ENCODE measurements at regions not wholly inside any gene's neighbourhood (a gene's known extent, or its start where the extent isn't known, plus 50 kb on each side); places are given as distances from the start of the nearest gene placed in this dataset.

DNA sequence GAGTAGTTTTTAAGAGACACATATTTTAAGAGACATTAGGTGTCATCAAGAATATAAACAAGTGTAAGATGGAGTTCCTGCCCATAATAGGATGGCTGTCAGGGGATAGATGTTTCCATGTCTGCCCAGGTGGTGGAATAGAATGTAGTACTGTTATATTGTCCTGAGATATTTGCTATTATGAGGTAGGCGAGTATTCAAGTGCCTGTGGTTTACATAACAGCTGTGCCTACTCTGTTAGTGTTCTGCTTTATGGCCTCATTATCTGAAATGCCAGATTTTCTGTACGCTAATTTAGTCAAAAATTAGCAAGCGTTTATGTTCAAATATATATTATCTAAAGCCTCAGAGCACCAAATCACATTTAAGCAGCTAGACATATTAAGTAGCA lies 360.2 kb upstream of the ROPN1 start:
- no peak for DNase-seq (ENCODE audit: low read depth, low spot score)
- Histone ChIP-seq H2AFZ (ENCODE audit: low read depth, low read length) (no peak overlapping the region), H3K4me3 (replicated peaks in 1 of 3; ENCODE audit: insufficient read depth in 1 of 3, low read depth in 1 of 3, low read length in 3 of 3) (no peak overlapping the region), H3K9me1 (replicated peaks; ENCODE audit: control insufficient read depth, extremely low read depth, insufficient read depth, low read length) (no peaks in the 10 kb centered on the region), H3K9ac (replicated peaks; ENCODE audit: extremely low read depth, insufficient read depth, low read length) (no peak overlapping the region), H3K79me2 (ENCODE audit: control insufficient read depth, insufficient read depth, low read length) (no peaks in the 10 kb centered on the region), H3K9me3 (replicated peaks; ENCODE audit: control insufficient read depth, insufficient read depth, low read length) (no peaks in the 10 kb centered on the region), H3K27me3 (ENCODE audit: control insufficient read depth in 2 of 2, insufficient read depth in 2 of 2, low read length in 2 of 2) (peaks cover 0 to 2% of the 10 kb centered on the region in 2 experiments), H3K4me1 (ENCODE audit: control insufficient read depth, extremely low read depth, insufficient read depth, low read length) (no peaks in the 10 kb centered on the region), H3K36me3 (ENCODE audit: control insufficient read depth in 2 of 2, extremely low read depth in 1 of 2, insufficient read depth in 2 of 2, low read length in 2 of 2) (no peaks in the 10 kb centered on the region), H3K27ac (ENCODE audit: insufficient read depth, low read depth, low read length) (no peak overlapping the region), H3K4me2 (ENCODE audit: insufficient read depth, low read length) (no peak overlapping the region), H4K20me1 (replicated peaks; ENCODE audit: control insufficient read depth, extremely low read depth, insufficient read depth, low read length) (no peaks in the 10 kb centered on the region)
- CTCF ChIA-PET: interaction anchor here (0.7 to 9.7 kb wide), 39 partner anchors 11 to 338 kb away, joined by 3 to 256 read pairs (median 4); partner anchors contain the start of gene KALRN
- POLR2A ChIA-PET: no interaction called here
- no peak for FAIRE-seq
- BruUV-seq (replicated peaks): no TSS peak
- intact Hi-C loops (cut with micrococcal nuclease): no loop called here
- TF ChIP-seq GATA2 (IDR thresholded peaks at IDR 0.05; ENCODE audit: insufficient read depth, insufficient read length, low read depth, low read length) (no peak), POLR2AphosphoS5 (IDR thresholded peaks at IDR 0.05; ENCODE audit: insufficient read depth, low read depth, low read length) (no peak), CTCF (IDR thresholded peaks at IDR 0.05; ENCODE audit: extremely low read depth in 1 of 2, insufficient read depth in 1 of 2, low read depth in 1 of 2, low read length in 2 of 2) (no peak), FOS (IDR thresholded peaks at IDR 0.05; ENCODE audit: borderline replicate concordance, insufficient read depth, low read length) (no peak), EZH2 (IDR thresholded peaks at IDR 0.05; ENCODE audit: borderline replicate concordance, low read depth, low read length, severe bottlenecking) (no peak), MAX (IDR thresholded peaks at IDR 0.05; ENCODE audit: insufficient read depth, insufficient read length) (no peak), MYC (IDR thresholded peaks at IDR 0.05; ENCODE audit: low read depth, low read length) (no peak), JUN (IDR thresholded peaks at IDR 0.05; ENCODE audit: borderline replicate concordance, insufficient read depth, insufficient read length, low read depth) (no peak), POLR2A (IDR thresholded peaks at IDR 0.05; ENCODE audit: low read depth, low read length) (no peak)
- dilution Hi-C loops (cut with MboI; ENCODE audit: extremely low pct_ligation_motif_present, low sequenced_read_pairs): no loop called here
